ENCODE measurements at regions not wholly inside any gene's neighbourhood (a gene's known extent, or its start where the extent isn't known, plus 50 kb on each side); places are given as distances from the start of the nearest gene placed in this dataset.

- peaks cover 33% of the 10 kb centered on the region for H3K27me3 ChIP-seq (ENCODE audit: low read depth)
- H3K36me3 ChIP-seq = no peaks in the 10 kb centered on the region
- no peak for DNase-seq
- intact Hi-C loops (cut with micrococcal nuclease) = no loop called here
- no peak for TF ChIP-seq CTCF (IDR thresholded peaks at IDR 0.05; ENCODE audit: borderline replicate concordance)
- no peaks in the 10 kb centered on the region for H3K9me3 ChIP-seq (replicated peaks)
- no peaks in the 10 kb centered on the region for H3K4me1 ChIP-seq
- no peak overlapping the region for H3K27ac ChIP-seq (replicated peaks)
- no peak overlapping the region for H3K4me3 ChIP-seq
These were observed 86.0 kb downstream of the GCNT4 start for GRCh38 chr5:74966141-74967026.

GRCh38 chr5:74963407-74963806 lies 89.0 kb downstream of the GCNT4 start:
- no peaks in the 10 kb centered on the region for H3K9me3 ChIP-seq (replicated peaks)
- TF ChIP-seq CTCF (IDR thresholded peaks at IDR 0.05; ENCODE audit: borderline replicate concordance) = no peak

DNA sequence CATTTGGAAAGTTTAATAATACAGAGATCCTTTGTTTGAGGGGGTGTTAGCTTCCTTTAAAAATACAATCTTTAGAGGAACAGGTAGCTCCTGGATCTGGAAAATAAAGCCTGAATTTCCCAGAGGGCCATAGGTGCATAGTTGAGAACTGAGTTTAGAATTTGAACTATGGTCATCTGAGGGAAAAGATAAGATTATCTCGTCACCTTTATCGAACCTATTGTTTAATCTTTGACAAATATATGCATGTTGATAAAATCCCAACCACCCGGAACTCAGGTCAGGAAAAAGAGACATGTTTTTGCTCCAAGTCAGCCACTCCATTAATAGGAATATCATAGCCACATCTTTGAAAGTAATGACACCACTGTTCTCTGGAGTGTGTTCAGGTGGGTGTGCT lies 91.7 kb upstream of the FAM169A start:
- Histone ChIP-seq H3K4me3 (no peak overlapping the region), H3K4me1 (no peaks in the 10 kb centered on the region), H3K36me3 (no peaks in the 10 kb centered on the region), H3K27ac (replicated peaks) (no peak overlapping the region), H3K27me3 (ENCODE audit: low read depth) (peaks cover 20% of the 10 kb centered on the region), H3K9me3 (replicated peaks) (peaks cover 7% of the 10 kb centered on the region)
- DNase-seq = no peak
- intact Hi-C loops (cut with micrococcal nuclease) = no loop called here
- TF ChIP-seq CTCF (IDR thresholded peaks at IDR 0.05; ENCODE audit: borderline replicate concordance) = no peak

More at GRCh38 chr5:74963407-74963806, 89.0 kb downstream of the GCNT4 start:
- H3K4me3 ChIP-seq = no peak overlapping the region
- DNase-seq = no peak
- intact Hi-C loops (cut with micrococcal nuclease) = no loop called here
- H3K4me1 ChIP-seq = no peaks in the 10 kb centered on the region
- H3K27ac ChIP-seq (replicated peaks) = no peak overlapping the region
- H3K36me3 ChIP-seq = no peaks in the 10 kb centered on the region
- H3K27me3 ChIP-seq (ENCODE audit: low read depth) = peaks cover 32% of the 10 kb centered on the region

- no peak for DNase-seq
- no peaks in the 10 kb centered on the region for H3K4me1 ChIP-seq
- H3K36me3 ChIP-seq = no peaks in the 10 kb centered on the region
- no peak for TF ChIP-seq CTCF (IDR thresholded peaks at IDR 0.05; ENCODE audit: borderline replicate concordance)
- peaks cover 7% of the 10 kb centered on the region for H3K9me3 ChIP-seq (replicated peaks)
- H3K27me3 ChIP-seq (ENCODE audit: low read depth) = peaks cover 21% of the 10 kb centered on the region
- H3K4me3 ChIP-seq = no peak overlapping the region
- intact Hi-C loops (cut with micrococcal nuclease) = no loop called here
- no peak overlapping the region for H3K27ac ChIP-seq (replicated peaks)
These were observed 91.0 kb upstream of the FAM169A start for GRCh38 chr5:74957029-74957784.

GRCh38 chr5:74956278-74956677 lies 90.1 kb upstream of the FAM169A start:
- H3K9me3 ChIP-seq (replicated peaks) = peaks cover 7% of the 10 kb centered on the region
- no peaks in the 10 kb centered on the region for H3K4me1 ChIP-seq
- no peak for TF ChIP-seq CTCF (IDR thresholded peaks at IDR 0.05; ENCODE audit: borderline replicate concordance)
- H3K36me3 ChIP-seq = no peaks in the 10 kb centered on the region
- intact Hi-C loops (cut with micrococcal nuclease) = no loop called here
- H3K4me3 ChIP-seq = no peak overlapping the region
- no peak overlapping the region for H3K27ac ChIP-seq (replicated peaks)
- H3K27me3 ChIP-seq (ENCODE audit: low read depth) = peaks cover 19% of the 10 kb centered on the region
- no peak for DNase-seq
